Activated naive CD8-positive, alpha-beta T cell treated with anti-CD3 and anti-CD28 coated beads, Interleukin-2, amount 50 U/mL, for 16 hours (primary cell): ENCODE measurements at regions not wholly inside any gene's neighbourhood (a gene's known extent, or its start where the extent isn't known, plus 50 kb on each side); places are given as distances from the start of the nearest gene placed in this dataset.

Experiments used
- DNase-seq: peaks from one replicate; pipeline ENCODE4 v3.0.0-alpha.2; 2020; ENCODE audit warnings: low read depth, low spot score

GRCh38 chr3:30553641-30554316 is 52.6 kb upstream of the TGFBR2 start:
- no peak for DNase-seq

GRCh38 chr3:30554317-30554690 is 52.1 kb upstream of the TGFBR2 start:
- DNase-seq: no peak

- DNase-seq: no peak
Observed at GRCh38 chr3:30555968-30556367, 50.4 kb upstream of the TGFBR2 start.
